Panc1 (cell line): ENCODE measurements at regions not wholly inside any gene's neighbourhood (a gene's known extent, or its start where the extent isn't known, plus 50 kb on each side); places are given as distances from the start of the nearest gene placed in this dataset.

Experiments used
- CTCF ChIP-seq: fragments of 450-650 bp; IDR thresholded peaks from 2 replicates; pipeline ENCODE4 v1.5.1; 2017; ENCODE audit warnings: mild to moderate bottlenecking
- POLR2AphosphoS5 ChIP-seq: IDR thresholded peaks from 2 replicates; pipeline ENCODE4 v1.6.1; 2012; ENCODE audit warnings: mild to moderate bottlenecking, low read depth, low read length, moderate library complexity
- REST ChIP-seq, 2 experiments: IDR thresholded peaks; 2 replicates each; pipeline ENCODE4 v1.6.1; 2011 to 2012; ENCODE audit warnings: low read depth in 2 of 2, control low read depth in 1 of 2, low read length in 1 of 2, mild to moderate bottlenecking in 1 of 2, moderate library complexity in 1 of 2; ENCODE audit not compliant: insufficient read depth in 1 of 2
- SIN3A ChIP-seq: IDR thresholded peaks from 2 replicates; pipeline ENCODE4 v1.6.1; 2012; ENCODE audit warnings: low read depth, mild to moderate bottlenecking, low read length, moderate library complexity, borderline replicate concordance; ENCODE audit not compliant: insufficient read depth
- TCF7L2 ChIP-seq: IDR thresholded peaks from 2 replicates; pipeline ENCODE4 v1.6.1; 2011; ENCODE audit warnings: mild to moderate bottlenecking, low read depth, low read length, inconsistent platforms

GRCh38 chr21:41065539-41065938 lies 102.4 kb upstream of the BACE2 start:
- no peak for TF ChIP-seq CTCF
- no peak for TF ChIP-seq REST (IDR thresholded peaks at IDR 0.05; ENCODE audit: insufficient read depth in 1 of 2, low read depth in 2 of 2, low read length in 1 of 2)
- TF ChIP-seq TCF7L2 = no peak
- no peak for TF ChIP-seq POLR2AphosphoS5
- TF ChIP-seq SIN3A = no peak
